LoVo (cell line): ENCODE measurements at regions not wholly inside any gene's neighbourhood (a gene's known extent, or its start where the extent isn't known, plus 50 kb on each side); places are given as distances from the start of the nearest gene placed in this dataset.
"Not testable (repeated sequence)": the region's sequence is repeated elsewhere in the genome, so short reads cannot be mapped to it uniquely, and the experiment has no call there.

Source experiments
- DNase-seq: peaks from one replicate; pipeline ENCODE4 v3.0.0-alpha.2; 2016; ENCODE audit warnings: low spot score

DNA sequence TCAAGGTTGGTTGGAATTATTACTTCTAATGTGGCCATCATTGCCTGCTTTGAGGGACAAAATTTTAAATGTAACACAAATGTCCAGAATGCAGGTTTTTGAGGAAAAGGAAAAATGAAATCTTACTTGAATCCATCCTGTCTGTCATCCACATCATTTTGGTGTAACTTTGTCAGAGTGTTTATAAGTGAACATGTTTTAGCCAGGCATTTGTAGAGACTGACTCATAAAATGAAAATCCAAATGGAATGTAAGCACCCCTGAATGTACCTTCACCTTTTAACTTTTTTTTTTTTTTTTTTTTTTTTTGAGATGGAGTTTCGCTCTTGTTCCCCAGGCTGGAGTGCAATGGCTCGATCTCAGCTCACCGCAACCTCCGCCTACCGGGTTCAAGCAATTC lies 141.8 kb upstream of the BNIP2 start:
- no peak for DNase-seq

DNA sequence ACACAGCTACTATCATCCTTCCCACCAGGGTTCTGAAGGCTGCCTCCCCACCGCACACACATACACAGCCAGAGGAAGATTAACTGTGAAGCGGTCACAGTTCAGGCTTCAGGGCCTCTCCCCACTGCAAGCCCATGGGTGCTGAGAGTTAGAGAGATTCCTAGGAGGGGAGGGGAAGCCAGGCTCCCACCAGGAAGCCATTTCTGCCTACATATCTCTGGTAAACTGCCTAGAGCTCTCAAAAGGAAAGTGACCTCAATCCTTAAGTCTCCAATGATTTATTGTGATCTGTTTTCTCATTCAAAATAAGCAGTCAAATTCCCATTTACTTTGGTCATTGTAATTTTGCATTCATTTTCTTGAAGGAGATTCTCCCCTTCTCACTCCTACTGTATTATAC lies 141.0 kb upstream of the BNIP2 start:
- DNase-seq, result no peak

DNA sequence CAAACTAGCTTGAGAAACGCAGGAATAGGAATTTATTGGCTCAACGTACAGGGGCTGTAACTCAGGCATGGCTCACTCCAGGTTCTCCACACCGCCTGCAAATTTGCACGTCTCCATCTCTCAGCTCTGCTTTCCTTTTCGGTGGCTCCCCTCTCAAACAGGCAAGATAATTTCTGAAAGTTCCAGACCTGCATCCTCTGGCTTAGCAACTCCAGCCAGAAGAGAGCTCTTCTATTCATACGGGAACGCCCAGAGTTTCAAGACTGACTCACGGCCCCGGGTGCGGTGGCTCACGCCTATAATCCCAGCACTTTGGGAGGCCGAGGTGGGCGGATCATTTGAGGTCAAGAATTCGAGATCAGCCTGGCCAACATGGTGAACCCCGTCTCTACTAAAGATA lies 139.7 kb upstream of the BNIP2 start:
- no peak for DNase-seq

DNA sequence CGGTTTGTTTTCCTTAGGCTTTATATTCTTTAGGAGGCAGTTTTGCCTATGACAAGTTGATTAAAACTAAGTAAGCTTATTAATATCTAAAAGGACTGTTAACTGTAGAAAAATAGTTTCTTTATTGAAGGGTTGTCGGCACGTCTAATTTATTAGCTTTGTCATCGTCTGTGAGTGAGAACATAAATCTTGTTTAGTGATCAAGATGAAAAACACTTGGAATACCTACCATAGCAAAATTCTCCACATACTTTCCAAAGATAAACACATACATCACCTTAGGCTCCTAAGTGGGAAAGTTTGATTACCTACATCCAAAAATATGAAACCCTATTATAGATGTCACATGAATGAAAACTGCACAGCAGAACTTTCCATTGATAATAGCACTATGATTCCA lies 139.1 kb upstream of the BNIP2 start:
- DNase-seq, result no peak

DNA sequence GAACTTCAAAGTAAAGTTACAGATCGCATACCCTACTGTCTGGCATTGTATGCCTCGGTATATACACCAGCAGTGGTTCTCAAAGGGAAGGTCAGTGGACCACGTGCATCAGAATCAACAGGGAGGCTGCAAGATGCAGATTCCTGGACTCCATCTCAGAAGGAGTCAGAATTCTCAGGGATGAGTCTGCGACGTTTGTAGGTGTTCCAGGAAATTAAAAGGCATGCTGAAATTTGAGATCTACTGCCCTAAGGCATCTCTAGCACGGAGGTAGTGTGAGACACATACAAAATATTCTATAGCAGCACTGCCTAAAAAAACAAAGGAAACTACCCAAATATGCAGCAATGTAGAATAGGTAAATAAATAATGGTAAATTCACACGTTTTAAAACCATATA lies 136.8 kb upstream of the BNIP2 start:
- DNase-seq, result no peak

DNA sequence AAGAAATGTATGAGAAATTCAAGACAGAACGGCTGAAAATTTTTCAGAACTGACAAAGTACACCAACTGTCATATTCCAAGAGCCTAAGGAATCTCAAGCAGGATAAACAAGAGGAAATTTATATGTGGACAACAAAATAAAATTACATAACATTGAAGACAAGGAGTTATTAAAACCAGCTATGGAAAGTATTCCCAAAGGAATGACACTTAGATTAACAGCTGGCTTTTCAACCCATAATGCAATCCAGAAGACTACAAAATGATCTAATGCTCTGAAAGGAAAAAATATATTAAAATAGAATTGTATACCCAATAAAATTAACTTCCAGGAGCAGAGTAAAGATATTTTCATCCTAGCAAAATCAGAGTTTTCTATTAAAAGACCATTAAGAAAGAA lies 132.2 kb upstream of the BNIP2 start:
- DNase-seq, result no peak

DNA sequence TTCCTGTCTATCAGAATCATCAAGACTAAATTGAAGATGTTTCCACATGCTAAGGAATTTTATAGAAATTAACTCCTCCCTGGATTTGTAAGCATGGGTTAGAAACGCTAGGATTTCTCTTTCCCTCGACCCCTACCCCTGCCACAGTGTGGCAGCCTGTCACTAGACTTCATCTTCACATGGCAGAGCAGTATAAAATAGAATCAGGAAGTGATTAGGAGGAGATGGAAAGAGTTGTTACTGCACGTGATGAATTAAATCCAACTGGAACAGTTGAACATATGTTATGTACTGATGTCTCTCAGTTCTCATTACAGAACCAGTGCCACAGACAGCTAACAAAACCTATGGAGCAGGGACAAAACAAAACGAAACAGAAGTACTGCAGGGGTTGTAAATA lies 130.0 kb upstream of the BNIP2 start:
- no peak for DNase-seq

DNA sequence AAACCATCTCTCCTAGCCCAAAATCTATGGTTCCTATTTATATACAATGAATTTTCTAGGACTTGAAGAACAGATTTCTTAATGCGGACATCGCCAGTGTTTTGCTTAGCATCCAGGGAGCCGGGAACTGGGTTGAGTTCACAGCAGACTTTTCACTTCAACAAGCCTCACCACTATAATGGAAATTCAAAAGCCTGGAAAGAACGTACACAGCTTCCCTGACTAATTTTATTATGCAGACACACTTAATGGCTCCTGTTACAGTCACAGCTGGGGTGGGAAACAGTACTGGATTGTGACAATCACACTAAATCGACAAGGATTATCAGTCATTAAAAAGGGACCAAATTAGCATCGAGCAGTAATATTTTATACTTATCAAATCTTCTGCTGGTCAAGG lies 129.2 kb upstream of the BNIP2 start:
- no peak for DNase-seq

DNA sequence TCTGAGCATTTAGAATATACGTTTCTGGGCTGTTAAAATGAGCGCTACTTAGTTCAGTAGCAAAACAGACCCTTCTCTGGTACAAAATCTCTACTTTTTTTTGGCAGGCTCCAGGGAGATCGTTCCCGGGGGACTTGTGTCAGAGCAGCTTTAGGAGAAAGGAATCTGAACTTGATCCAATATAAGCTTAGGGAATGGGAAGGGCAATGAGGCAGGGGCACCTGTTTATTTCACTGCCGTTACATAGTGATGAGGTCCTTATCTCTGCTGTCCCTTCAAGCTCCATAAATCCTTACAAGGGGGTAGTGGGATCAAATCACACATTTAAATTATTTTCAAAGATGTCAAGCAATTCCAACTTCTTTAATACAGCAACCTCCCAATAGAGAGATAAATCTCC lies 128.7 kb upstream of the BNIP2 start:
- DNase-seq, result no peak

DNA sequence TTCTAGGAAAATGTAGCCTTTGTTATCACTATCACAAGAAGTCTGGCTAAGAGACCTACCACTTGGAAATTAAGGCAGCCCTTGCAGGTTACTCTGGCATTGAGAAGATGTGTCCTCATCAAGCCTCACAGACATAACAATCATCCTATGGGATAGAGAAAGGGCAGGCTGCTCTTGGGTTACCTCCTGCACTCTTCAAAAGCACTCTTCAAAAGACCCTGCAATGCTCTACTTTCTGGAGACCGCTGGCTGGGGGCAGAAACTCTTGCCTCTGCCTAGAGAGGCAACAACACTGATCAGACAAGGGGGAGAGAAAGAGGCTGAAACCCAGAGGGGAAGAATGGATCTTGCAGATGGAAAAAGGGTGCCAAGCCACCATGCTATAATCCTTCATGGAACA lies 127.9 kb upstream of the BNIP2 start:
- no peak for DNase-seq

DNA sequence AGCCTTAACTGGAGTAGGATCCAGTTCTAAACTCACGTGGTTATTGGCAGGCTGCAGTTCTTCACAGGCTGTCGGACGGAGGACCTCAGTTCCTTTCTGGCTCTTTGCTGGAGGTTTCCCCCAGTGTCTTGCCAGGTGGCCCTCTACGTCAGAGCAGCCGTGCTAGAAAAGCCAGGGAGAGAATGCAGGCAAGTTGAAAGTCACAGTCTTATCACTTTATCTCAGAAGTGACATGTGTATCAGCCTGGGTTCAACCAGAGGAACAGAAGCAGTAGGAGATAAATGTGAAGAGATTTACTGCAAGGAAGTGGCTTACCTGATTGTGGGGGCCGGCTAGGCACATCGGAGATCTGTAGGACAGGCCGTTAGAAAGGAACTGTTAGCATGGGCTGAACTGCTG lies 125.3 kb upstream of the BNIP2 start:
- DNase-seq, result no peak

DNA sequence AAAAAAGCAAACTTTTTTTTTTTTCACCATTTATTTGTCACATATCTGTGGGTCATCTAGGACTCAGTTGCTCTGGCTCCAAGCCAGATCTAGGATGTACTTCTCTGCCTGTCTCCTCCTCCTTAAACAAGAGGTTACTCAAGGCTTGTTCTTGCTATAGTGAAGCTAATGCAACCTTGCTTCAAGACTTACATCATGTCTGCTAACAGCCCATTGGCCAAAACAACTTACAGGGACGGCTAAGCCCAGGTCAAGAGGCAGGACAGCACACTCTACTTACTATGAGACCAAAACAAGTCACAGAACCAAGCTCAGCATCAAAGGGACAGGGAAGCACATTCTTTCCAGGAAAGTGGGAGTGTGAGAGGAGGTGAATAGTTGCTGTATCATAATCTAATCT lies 123.8 kb upstream of the BNIP2 start:
- no peak for DNase-seq

DNA sequence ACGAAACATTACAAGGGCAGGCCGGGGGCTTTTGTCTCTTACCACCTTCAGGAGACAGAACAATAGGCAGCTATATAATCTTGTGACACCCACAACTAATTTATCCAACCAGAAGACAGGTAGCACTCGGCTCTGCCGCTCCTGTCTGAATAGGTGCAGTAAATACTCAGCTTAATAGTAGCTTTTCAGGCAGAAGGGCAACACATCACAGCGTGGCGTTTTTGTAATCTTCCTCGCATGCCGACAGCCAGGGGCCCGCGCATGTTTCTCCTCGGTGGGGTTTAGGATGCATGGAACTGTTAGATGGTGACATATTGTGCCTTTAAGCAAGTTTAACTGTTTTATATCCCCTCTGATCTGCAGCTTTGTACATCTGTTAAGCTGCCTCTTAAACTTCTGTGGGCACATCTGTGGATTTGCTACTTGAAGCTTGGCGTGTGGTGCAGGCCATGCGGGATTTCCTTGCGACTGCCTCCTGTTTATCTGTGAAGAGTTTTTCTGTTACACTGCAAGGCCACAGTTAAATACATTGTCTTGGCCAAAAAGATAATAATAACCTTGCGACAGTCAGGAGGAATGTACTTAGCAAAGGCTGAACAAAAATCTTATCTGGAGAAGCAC lies 123.2 kb upstream of the BNIP2 start:
- DNase-seq, result no peak

DNA sequence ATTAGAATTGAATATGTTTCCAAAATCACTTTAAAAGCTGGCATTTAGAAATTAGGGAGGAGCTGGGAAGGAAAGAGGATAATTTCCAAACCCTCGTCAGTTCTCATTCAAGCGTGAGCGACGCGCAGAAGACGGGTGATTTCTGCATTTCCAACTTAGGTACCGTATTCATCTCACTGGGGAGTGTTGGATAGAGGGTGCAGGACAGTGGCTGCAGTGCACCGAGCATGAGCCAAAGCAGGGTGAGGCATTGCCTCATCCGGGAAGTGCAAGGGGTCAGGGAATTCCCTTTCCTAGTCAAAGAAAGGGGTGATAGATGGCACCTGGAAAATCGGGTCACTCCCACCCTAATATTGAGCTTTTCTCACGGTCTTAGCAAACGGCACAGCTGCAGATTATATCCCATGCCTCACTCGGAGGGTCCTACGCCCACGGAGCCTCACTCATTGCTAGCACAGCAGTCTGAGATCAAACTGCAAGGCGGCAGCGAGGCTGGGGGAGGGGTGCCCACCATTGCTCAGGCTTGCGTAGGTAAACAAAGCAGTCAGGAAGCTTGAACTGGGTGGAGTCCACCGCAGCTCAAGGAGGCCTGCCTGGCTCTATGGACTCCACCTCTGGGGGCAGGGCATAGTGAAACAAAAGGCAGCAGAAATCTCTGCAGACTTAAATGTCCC lies 114.3 kb upstream of the BNIP2 start:
- peak; percentile 46 for DNase-seq

DNA sequence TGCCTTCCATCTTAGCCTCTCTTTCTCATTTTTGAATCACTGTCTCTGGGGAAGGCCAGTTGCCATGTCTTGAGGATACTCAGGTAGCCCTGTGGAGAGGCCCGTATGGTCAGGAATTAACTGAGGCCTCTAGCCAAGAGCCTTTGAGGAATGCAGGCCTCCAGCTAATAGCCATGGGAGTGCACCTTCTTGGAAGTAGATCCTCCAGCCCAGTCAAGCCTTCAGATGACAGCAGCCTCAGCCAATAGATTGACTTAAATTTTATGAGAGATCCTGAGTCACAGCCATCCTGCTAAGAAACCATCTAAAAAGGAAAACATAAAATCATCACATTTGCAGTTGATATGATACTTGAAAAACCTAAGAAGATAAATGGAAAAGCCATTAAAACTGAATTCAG lies 112.5 kb upstream of the BNIP2 start:
- DNase-seq, result no peak

DNA sequence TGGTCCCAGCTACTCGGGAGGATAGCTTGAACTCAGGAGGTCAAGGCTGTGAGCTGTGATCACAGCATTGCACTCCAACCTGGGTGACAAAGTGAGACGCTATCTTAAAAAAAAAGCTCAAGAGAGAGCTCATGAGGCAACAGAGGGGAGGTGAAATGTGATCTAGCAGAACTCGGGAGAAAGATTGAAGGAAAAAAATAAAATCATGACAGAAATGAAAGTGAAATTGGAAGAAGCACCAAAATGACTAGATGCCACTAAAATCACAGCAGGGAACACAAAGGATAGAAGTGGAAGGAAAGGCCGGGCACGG lies 109.4 kb upstream of the BNIP2 start:
- DNase-seq, result no peak

DNA sequence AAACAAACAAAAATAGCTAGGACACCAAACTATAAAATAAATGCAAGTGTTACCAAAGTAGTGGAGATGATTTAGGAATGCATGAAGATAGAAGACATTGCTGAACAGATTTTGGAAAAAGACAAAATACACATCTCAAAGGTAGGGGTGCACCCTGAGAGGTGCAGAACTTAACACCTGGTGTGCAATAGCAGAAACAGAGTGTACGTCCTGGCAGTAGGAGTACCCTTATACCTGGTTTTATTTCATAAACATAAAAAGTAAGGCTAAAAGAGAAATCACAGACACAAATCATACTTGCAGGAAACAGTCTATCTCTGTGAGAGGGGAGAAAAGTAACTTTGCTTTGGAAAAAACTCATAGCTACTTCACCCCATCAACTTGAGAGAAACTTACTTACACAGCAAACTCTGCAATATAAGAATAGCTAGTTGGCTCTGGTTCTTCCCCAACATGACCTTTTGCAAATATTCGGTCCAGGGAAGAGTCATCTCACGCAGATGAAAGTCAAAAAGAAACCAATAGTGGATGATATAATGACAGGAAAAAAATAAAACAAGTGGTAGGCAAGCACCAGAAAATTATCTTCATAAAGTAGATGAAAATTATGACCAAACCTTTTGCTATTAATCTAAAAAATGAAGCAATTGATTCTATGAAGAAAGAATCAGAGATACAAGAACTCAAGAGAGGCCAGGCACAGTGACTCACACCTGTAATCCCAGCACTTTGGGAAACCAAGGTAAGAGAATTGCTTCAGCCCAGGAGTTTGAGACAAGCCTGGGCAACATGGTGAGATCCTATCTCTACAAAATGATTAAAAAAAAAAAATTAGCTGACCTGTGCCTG lies 108.9 kb upstream of the BNIP2 start:
- DNase-seq, result no peak

DNA sequence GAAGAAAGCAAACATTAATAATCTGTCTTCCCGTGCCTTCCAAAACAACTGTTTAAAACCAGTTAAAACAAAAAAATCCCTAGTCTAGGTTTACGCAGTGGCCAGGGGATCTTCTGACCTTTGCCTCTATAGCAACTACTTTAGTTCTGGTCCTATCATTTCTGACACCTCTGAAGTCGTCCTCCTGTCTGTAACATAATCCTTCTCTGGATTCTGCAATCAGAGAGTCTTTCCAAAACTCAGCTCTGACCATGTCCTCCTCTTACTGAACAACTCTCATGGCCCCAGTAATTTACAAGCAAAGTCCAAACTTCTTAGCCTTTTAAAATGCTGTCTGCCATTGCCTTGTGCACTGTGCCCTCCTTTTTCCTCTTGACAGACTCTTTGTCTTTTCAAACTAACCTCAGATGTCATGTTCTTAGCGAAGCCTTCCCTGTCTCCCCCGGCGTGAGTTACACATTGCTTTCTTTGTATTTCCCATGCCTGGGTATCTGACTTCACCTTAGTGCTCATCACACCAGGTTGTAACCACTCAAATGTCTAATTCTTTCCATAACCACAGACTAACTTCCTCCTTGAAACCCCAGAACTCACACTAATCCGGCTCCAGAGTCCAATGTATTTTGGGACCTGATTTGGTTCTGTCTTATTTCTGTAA lies 105.2 kb upstream of the BNIP2 start:
- DNase-seq, result no peak

DNA sequence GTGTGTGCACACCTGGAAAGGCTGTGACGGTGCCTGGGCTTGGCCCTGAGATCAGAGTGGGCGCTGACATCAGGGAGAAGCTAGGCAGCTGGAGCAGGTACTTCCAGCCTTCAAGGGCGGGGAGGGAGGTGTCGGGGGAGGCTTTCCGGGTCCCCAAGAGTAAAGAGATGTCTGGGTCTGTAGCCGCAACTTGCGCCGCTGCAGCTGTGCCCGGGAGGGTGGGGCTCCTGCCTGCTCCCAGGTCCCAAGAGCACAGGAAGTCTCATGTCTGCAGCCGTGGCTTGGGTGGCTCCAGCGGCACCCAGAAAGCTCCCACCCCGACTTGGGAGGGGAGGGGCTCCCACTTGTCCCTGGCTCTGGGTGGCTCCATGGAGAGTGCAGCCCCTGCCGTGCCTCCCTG lies 103.2 kb upstream of the BNIP2 start:
- no peak for DNase-seq

DNA sequence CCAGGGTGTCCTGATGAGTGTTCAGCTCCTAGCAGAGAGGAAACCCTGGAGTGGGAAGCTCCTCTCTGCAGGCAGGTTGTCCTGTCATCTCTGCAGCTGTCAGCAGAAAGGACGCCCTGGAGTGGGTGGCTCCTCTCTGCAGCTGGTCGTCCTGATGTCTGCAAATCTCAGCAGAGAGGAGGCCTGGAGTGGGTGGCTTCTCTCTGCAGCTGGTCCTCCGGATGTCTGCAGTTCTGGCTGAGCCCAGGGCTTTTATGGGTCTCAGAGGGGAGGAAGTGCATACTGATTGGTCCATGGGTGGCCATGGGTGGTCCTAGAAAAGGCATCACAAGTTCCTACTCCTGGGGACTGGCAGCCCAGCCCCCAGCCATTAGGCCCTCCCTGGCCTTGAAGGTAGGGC lies 102.6 kb upstream of the BNIP2 start:
- no peak for DNase-seq

DNA sequence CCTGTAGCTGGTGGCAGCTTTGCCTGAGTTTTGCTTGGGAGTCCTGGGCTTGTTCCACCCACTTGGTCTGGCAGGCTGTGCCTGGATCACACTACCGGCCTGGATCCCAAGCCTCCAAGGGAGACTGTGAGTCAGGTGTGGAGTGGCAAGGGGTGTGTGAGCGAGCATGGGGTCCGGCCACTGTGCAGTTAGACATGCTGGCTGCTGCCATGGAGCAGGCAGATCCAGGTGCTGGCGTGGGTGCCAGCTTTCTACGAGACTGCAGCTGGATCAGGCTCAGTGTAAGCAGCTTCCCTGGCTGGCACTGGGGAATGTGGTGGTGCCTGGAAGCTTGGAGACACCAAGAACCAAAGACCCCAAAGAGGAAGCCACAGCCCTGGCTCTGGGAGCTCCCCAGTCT lies 102.0 kb upstream of the BNIP2 start:
- no peak for DNase-seq

DNA sequence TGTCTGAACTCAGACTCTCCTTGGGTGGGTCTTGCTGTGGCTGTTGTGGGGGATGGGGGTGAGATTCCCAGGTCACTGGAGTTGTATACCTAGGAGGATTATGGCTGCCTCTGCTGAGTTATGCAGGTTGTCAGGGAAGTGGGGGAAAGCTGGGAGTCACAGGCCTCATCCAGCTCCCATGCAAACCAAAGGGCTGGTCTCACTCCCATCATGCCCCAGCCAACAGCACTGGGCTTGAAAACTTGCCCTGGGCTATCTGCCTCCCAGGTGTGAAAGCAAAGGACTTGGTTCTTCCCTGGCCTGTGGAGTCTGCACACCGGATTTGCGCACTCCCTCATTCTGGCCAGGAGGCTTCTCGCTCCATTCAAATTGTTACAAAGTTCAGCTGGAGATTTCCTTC lies 97.3 kb upstream of the BNIP2 start:
- not testable (repeated sequence) for DNase-seq

DNA sequence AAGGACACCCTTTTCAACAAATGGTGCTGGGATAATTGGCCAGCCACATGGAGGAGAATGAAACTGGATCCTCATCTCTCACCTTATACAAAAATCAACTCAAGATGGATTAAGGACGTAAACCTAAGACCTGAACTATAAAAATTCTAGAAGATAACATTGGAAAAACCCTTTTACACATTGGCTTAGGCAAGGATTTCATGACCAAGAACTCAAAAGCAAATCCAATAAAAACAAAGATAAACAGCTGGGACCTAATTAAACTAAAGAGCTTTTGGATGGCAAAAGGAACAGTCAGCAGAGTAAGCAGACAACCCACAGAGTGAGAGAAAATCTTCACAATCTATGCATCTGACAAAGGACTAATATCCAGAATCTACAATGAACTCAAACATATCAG lies 96.9 kb upstream of the BNIP2 start:
- not testable (repeated sequence) for DNase-seq
